AG10803 (cell line): ENCODE measurements at regions not wholly inside any gene's neighbourhood (a gene's known extent, or its start where the extent isn't known, plus 50 kb on each side); places are given as distances from the start of the nearest gene placed in this dataset.

Experiments
- DNase-seq: peaks from one replicate; pipeline ENCODE4 v3.0.0; 2010; ENCODE audit warnings: low read depth
- H3K4me3 ChIP-seq: 2 replicates; pipeline ENCODE4 v1.5.1; 2011; ENCODE audit warnings: mild to moderate bottlenecking, low read length, control low read depth
- CTCF ChIP-seq: conservative IDR thresholded peaks from 2 replicates; pipeline ENCODE4 v1.5.1; 2011; ENCODE audit warnings: mild to moderate bottlenecking, low read length, control low read depth, inconsistent platforms

GRCh38 chrX:7759830-7760229 is 83.1 kb upstream of the VCX start:
- no peak for TF ChIP-seq CTCF
- no peak for DNase-seq
- no peak overlapping the region for H3K4me3 ChIP-seq

GRCh38 chrX:7746856-7747255 is 96.1 kb upstream of the VCX start:
- H3K4me3 ChIP-seq: no peak overlapping the region
- no peak for TF ChIP-seq CTCF
- peak; percentile 0 for DNase-seq

GRCh38 chrX:7730071-7730470 is 112.9 kb upstream of the VCX start:
- H3K4me3 ChIP-seq: no peak overlapping the region
- TF ChIP-seq CTCF: no peak
- DNase-seq: no peak

GRCh38 chrX:7720519-7720918 is 122.5 kb upstream of the VCX start:
- no peak for TF ChIP-seq CTCF
- DNase-seq: no peak
- no peak overlapping the region for H3K4me3 ChIP-seq

GRCh38 chrX:7714351-7714750 is 128.6 kb upstream of the VCX start:
- no peak for DNase-seq
- H3K4me3 ChIP-seq: no peak overlapping the region
- TF ChIP-seq CTCF: no peak

GRCh38 chrX:7711167-7711566 is 131.8 kb upstream of the VCX start:
- H3K4me3 ChIP-seq: no peak overlapping the region
- no peak for DNase-seq
- no peak for TF ChIP-seq CTCF

GRCh38 chrX:7709845-7710244 is 133.1 kb upstream of the VCX start:
- DNase-seq: no peak
- TF ChIP-seq CTCF: no peak

More at GRCh38 chrX:7709845-7710244, 133.1 kb upstream of the VCX start:
- H3K4me3 ChIP-seq: no peak overlapping the region
